ENCODE measurements at regions not wholly inside any gene's neighbourhood (a gene's known extent, or its start where the extent isn't known, plus 50 kb on each side); places are given as distances from the start of the nearest gene placed in this dataset.

DNA sequence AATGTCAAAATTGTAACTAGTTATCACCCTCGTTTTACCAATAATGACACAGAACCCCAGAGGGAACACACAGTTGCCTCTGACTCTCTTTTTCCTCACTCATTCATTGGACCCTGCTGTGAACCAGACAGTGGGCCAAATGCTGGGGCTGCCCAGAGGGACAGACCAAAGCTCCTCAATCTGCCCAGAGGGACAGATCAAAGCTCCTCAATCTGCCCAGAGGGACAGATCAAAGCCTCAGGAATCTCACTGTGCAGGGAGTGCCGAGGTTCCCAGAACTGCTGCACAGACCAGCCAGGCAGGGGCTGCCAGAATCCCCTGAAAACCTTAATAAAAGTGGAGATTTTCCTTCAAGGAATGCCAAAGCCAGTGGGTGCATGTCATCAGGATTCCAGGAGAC, 179.1 kb downstream of the SOD2 start:
- Mint-ChIP-seq H3K36me3 (no peaks in the 10 kb centered on the region), H3K4me1 (no peaks in the 10 kb centered on the region), H3K9me3 (peaks cover 0 to 8% (median 5%) of the 10 kb centered on the region in 7 donors), H3K4me3 (no peak overlapping the region), H3K27me3 (ENCODE audit: low read depth in 3 of 3) (peaks cover 2 to 3% (median 2%) of the 10 kb centered on the region in 3 donors), H3K27ac (no peak overlapping the region)
- no peak overlapping the region for H3K27ac ChIP-seq (ENCODE audit: low read depth in 1 of 2, low read length in 2 of 2)
- H3K9me3 ChIP-seq (replicated peaks in 1 of 2; ENCODE audit: control insufficient read depth in 1 of 2, insufficient read depth in 1 of 2, low read length in 2 of 2) = no peaks in the 10 kb centered on the region
- H3K4me2 ChIP-seq (replicated peaks; ENCODE audit: extremely low read depth, low read length, poor library complexity, severe bottlenecking) = no peak overlapping the region
- no peak for DNase-seq
- no peaks in the 10 kb centered on the region for H3K4me1 ChIP-seq (ENCODE audit: control insufficient read depth in 1 of 2, insufficient read depth in 2 of 2, low read length in 2 of 2)
- no peaks in the 10 kb centered on the region for H3K36me3 ChIP-seq (replicated peaks in 1 of 2; ENCODE audit: control insufficient read depth in 1 of 2, insufficient read depth in 2 of 2, low read length in 2 of 2)
- H2AFZ ChIP-seq (ENCODE audit: insufficient read depth, low read depth, low read length, poor library complexity, severe bottlenecking) = no peak overlapping the region
- TF ChIP-seq, protein P1, sequence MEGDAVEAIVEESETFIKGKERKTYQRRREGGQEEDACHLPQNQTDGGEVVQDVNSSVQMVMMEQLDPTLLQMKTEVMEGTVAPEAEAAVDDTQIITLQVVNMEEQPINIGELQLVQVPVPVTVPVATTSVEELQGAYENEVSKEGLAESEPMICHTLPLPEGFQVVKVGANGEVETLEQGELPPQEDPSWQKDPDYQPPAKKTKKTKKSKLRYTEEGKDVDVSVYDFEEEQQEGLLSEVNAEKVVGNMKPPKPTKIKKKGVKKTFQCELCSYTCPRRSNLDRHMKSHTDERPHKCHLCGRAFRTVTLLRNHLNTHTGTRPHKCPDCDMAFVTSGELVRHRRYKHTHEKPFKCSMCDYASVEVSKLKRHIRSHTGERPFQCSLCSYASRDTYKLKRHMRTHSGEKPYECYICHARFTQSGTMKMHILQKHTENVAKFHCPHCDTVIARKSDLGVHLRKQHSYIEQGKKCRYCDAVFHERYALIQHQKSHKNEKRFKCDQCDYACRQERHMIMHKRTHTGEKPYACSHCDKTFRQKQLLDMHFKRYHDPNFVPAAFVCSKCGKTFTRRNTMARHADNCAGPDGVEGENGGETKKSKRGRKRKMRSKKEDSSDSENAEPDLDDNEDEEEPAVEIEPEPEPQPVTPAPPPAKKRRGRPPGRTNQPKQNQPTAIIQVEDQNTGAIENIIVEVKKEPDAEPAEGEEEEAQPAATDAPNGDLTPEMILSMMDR (IDR thresholded peaks at IDR 0.05) = no peak
- H3K79me2 ChIP-seq (ENCODE audit: insufficient read depth, low read length) = no peaks in the 10 kb centered on the region
- intact Hi-C loops (cut with micrococcal nuclease) = no loop called here
- 38% methylated on average over 2 of the region's 2 CpGs for WGBS (ENCODE audit: insufficient coverage)
- H3K9ac ChIP-seq (ENCODE audit: insufficient read depth, low read length, poor library complexity, severe bottlenecking) = no peak overlapping the region
- no peaks in the 10 kb centered on the region for H3K27me3 ChIP-seq (ENCODE audit: control insufficient read depth in 2 of 2, insufficient read depth in 2 of 2, low read length in 2 of 2)
- no peak overlapping the region for H3K4me3 ChIP-seq (replicated peaks in 1 of 3; ENCODE audit: low read depth in 2 of 3, low read length in 3 of 3)
- H4K20me1 ChIP-seq (ENCODE audit: insufficient read depth, low read length) = no peaks in the 10 kb centered on the region

DNA sequence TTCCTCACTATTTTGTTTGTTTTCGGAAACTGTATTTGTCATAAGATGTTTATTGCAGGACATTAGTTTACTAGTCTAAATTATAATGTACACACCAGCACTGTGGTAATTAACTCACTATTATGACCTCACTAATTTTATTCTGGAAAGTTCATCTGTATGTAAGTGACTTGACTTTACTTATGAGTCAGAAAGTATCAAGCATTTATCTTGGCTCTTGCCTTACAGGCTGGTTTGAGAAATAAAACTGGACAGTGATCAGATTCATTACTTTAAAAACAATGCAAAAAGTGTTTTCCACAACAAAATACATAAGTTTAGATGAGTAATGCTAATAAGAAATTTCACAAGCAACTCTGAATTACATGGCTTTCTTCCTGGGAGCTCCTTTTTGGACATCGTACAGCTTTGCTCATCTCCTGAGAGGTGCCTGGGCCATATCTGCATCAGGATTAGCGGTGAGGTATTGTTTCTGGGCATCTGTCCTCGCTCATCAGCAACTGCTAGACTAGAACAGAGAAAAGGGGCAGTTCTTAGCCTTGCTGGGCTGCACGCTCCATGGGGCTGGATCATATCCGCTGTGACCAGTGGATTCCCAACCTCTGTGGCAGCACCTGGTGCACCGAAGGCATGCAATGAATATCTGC, 179.8 kb downstream of the SOD2 start:
- H3K36me3 ChIP-seq (replicated peaks in 1 of 2; ENCODE audit: control insufficient read depth in 1 of 2, insufficient read depth in 2 of 2, low read length in 2 of 2) = no peaks in the 10 kb centered on the region
- no peak overlapping the region for H3K4me3 Mint-ChIP-seq
- no peak overlapping the region for H3K9ac ChIP-seq (ENCODE audit: insufficient read depth, low read length, poor library complexity, severe bottlenecking)
- no peak overlapping the region for H3K4me3 ChIP-seq (replicated peaks in 1 of 3; ENCODE audit: low read depth in 2 of 3, low read length in 3 of 3)
- H3K4me1 Mint-ChIP-seq = no peaks in the 10 kb centered on the region
- H3K27me3 ChIP-seq (ENCODE audit: control insufficient read depth in 2 of 2, insufficient read depth in 2 of 2, low read length in 2 of 2) = no peaks in the 10 kb centered on the region
- no peak overlapping the region for H3K4me2 ChIP-seq (replicated peaks; ENCODE audit: extremely low read depth, low read length, poor library complexity, severe bottlenecking)
- H4K20me1 ChIP-seq (ENCODE audit: insufficient read depth, low read length) = no peaks in the 10 kb centered on the region
- intact Hi-C loops (cut with micrococcal nuclease) = no loop called here
- no peaks in the 10 kb centered on the region for H3K79me2 ChIP-seq (ENCODE audit: insufficient read depth, low read length)
- no peaks in the 10 kb centered on the region for H3K4me1 ChIP-seq (ENCODE audit: control insufficient read depth in 1 of 2, insufficient read depth in 2 of 2, low read length in 2 of 2)
- H3K27me3 Mint-ChIP-seq (ENCODE audit: low read depth in 3 of 3) = peaks cover 2 to 3% (median 2%) of the 10 kb centered on the region in 3 donors
- H3K9me3 ChIP-seq (replicated peaks in 1 of 2; ENCODE audit: control insufficient read depth in 1 of 2, insufficient read depth in 1 of 2, low read length in 2 of 2) = no peaks in the 10 kb centered on the region
- H3K27ac Mint-ChIP-seq = no peak overlapping the region
- H3K36me3 Mint-ChIP-seq = no peaks in the 10 kb centered on the region
- no peak for DNase-seq
- no peak overlapping the region for H2AFZ ChIP-seq (ENCODE audit: insufficient read depth, low read depth, low read length, poor library complexity, severe bottlenecking)
- TF ChIP-seq, protein P1 (IDR thresholded peaks at IDR 0.05) = no peak
- H3K27ac ChIP-seq (ENCODE audit: low read depth in 1 of 2, low read length in 2 of 2) = no peak overlapping the region
- WGBS (ENCODE audit: insufficient coverage) = 89% methylated on average over 4 of the region's 7 CpGs
- peaks cover 0 to 8% (median 5%) of the 10 kb centered on the region in 7 donors for H3K9me3 Mint-ChIP-seq

Measured in CD14-positive monocyte (primary cell).